Parathyroid adenoma (tissue), 2 donors: ENCODE measurements at regions not wholly inside any gene's neighbourhood (a gene's known extent, or its start where the extent isn't known, plus 50 kb on each side); places are given as distances from the start of the nearest gene placed in this dataset.

Experiments used
- H2AFZ ChIP-seq: fragments of 300-600 bp; sonication (generic); one replicate; pipeline ENCODE4 v1.7.0; 2017; ENCODE audit warnings: antibody characterized with exemption, mild to moderate bottlenecking
- H3K27ac ChIP-seq: fragments of 300-600 bp; sonication (generic); one replicate; pipeline ENCODE4 v1.7.0; 2017
- H3K27me3 ChIP-seq: fragments of 300-600 bp; sonication (generic); one replicate; pipeline ENCODE4 v1.7.0; 2017; ENCODE audit warnings: low read length; ENCODE audit not compliant: control insufficient read depth, insufficient read depth
- H3K36me3 ChIP-seq: fragments of 300-600 bp; sonication (generic); one replicate; pipeline ENCODE4 v1.7.0; 2017; ENCODE audit warnings: low read length; ENCODE audit not compliant: control insufficient read depth, insufficient read depth
- H3K4me1 ChIP-seq: fragments of 300-600 bp; sonication (generic); one replicate; pipeline ENCODE4 v1.7.0; 2017; ENCODE audit warnings: control low read depth
- H3K4me2 ChIP-seq: fragments of 300-600 bp; sonication (generic); one replicate; pipeline ENCODE4 v1.7.0; 2017; ENCODE audit warnings: low read length
- H3K4me3 ChIP-seq: fragments of 300-600 bp; sonication (generic); one replicate; pipeline ENCODE4 v1.7.0; 2017; ENCODE audit warnings: low read depth, low read length
- H3K79me2 ChIP-seq: fragments of 300-600 bp; sonication (generic); one replicate; pipeline ENCODE4 v1.7.0; 2017; ENCODE audit warnings: control low read depth
- H3K9ac ChIP-seq: fragments of 300-600 bp; sonication (generic); one replicate; pipeline ENCODE4 v1.7.0; 2017; ENCODE audit warnings: mild to moderate bottlenecking
- H3K9me3 ChIP-seq: fragments of 300-600 bp; sonication (generic); one replicate; pipeline ENCODE4 v1.7.0; 2017; ENCODE audit warnings: low read length; ENCODE audit not compliant: control insufficient read depth
- TF ChIP-seq, protein P1 (sequence below): fragments of 300-600 bp; sonication (generic); IDR thresholded peaks from one replicate; pipeline ENCODE4 v1.7.0; 2017; ENCODE audit warnings: antibody characterized with exemption, mild to moderate bottlenecking
- donor health status: primary hyperparathyroidism.

DNA sequence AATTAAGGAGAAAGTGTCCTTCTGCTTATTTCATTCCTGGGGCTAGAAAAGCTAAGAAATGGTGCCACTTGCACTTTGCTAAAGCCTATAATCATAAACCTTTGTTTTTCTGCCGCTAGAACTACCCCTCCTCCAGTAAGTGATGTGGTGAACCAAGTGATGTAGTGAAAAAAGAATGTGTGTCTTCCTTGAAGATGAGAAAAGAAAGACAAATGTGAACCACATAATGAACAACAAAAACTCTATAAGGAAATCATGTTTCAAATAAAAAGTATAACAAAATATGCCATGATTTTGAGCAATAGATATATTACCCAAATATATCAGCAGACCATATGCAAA lies 179.0 kb upstream of the SGCD start:
- Histone ChIP-seq H3K79me2 (peaks cover 3% of the 10 kb centered on the region), H3K4me2 (no peak overlapping the region), H3K36me3 (no peaks in the 10 kb centered on the region), H3K4me1 (peaks cover 8% of the 10 kb centered on the region), H3K27ac (no peak overlapping the region), H3K4me3 (no peak overlapping the region), H3K9ac (no peak overlapping the region), H2AFZ (no peak overlapping the region), H3K27me3 (no peaks in the 10 kb centered on the region), H3K9me3 (no peaks in the 10 kb centered on the region)
- TF ChIP-seq, protein P1, sequence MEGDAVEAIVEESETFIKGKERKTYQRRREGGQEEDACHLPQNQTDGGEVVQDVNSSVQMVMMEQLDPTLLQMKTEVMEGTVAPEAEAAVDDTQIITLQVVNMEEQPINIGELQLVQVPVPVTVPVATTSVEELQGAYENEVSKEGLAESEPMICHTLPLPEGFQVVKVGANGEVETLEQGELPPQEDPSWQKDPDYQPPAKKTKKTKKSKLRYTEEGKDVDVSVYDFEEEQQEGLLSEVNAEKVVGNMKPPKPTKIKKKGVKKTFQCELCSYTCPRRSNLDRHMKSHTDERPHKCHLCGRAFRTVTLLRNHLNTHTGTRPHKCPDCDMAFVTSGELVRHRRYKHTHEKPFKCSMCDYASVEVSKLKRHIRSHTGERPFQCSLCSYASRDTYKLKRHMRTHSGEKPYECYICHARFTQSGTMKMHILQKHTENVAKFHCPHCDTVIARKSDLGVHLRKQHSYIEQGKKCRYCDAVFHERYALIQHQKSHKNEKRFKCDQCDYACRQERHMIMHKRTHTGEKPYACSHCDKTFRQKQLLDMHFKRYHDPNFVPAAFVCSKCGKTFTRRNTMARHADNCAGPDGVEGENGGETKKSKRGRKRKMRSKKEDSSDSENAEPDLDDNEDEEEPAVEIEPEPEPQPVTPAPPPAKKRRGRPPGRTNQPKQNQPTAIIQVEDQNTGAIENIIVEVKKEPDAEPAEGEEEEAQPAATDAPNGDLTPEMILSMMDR, result no peak

DNA sequence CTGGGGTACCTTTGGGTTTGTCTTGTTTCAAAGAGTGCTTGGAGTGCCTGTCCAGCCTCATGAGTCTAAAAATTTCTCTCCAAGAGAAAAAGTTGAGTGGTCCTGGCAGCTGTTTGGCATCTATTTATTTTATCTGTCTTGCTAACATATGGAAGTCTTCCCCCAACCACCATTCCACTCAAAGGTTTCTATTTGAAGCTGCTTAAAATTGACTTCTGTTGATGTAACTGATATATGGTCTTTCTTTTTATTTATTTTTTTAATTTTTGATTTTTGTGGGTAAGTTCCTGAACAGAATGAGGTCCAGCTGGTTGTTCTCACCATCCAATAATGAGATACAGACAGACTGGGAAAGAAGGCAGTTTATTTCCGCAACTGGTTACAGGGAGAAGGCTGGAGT lies 178.7 kb upstream of the SGCD start:
- no peak overlapping the region for H2AFZ ChIP-seq
- H3K4me2 ChIP-seq, result no peak overlapping the region
- no peak overlapping the region for H3K27ac ChIP-seq
- no peak overlapping the region for H3K4me3 ChIP-seq
- no peaks in the 10 kb centered on the region for H3K27me3 ChIP-seq
- H3K4me1 ChIP-seq, result peaks cover 8% of the 10 kb centered on the region
- no peaks in the 10 kb centered on the region for H3K36me3 ChIP-seq
- peaks cover under 1% of the 10 kb centered on the region for H3K79me2 ChIP-seq
- no peaks in the 10 kb centered on the region for H3K9me3 ChIP-seq
- H3K9ac ChIP-seq, result no peak overlapping the region
- TF ChIP-seq, protein P1, result no peak

DNA sequence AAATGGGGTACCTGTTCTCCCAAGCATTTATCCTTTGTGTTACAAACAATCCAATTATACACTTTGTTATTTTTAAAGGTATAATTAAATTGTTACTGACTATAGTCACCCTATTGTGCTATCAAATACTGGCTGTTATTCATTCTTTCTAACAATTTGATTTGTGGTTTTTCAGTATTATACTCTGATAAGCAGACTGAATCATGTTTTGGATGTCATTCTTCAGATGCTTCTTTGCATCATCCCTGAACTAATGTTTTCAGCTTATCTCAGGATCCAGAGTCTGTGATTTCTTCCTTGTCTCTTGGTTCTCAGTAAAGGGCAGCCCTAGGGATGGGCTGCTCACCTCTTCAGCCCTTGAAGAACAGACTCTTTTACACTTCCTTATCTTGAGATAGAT lies 177.8 kb upstream of the SGCD start:
- no peaks in the 10 kb centered on the region for H3K36me3 ChIP-seq
- H3K4me3 ChIP-seq, result no peak overlapping the region
- H3K79me2 ChIP-seq, result no peaks in the 10 kb centered on the region
- TF ChIP-seq, protein P1, result no peak
- H3K27me3 ChIP-seq, result no peaks in the 10 kb centered on the region
- H3K4me1 ChIP-seq, result peaks cover 8% of the 10 kb centered on the region
- H3K4me2 ChIP-seq, result no peak overlapping the region
- H3K27ac ChIP-seq, result no peak overlapping the region
- H3K9me3 ChIP-seq, result no peaks in the 10 kb centered on the region
- no peak overlapping the region for H2AFZ ChIP-seq
- no peak overlapping the region for H3K9ac ChIP-seq

DNA sequence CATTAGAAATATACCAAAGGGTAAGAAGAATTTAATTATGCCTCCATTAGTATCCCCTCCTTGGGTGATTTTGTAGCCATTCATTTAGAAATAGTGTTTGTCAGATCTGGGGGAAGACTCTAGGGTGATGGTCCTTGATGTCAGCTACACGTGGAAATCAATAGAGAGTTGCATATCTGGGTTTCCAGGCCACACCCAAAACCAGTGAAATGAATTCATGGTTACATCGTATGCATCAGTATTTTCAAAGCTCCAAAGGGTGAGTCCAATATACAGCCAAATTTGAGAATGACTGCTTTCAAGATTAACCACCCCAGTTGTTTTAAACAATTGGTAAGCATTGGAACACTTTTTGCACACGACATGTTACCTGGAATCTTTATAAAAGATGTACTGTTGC lies 173.4 kb upstream of the SGCD start:
- Histone ChIP-seq H3K4me3 (no peak overlapping the region), H3K36me3 (no peaks in the 10 kb centered on the region)
- TF ChIP-seq, protein P1, result no peak

DNA sequence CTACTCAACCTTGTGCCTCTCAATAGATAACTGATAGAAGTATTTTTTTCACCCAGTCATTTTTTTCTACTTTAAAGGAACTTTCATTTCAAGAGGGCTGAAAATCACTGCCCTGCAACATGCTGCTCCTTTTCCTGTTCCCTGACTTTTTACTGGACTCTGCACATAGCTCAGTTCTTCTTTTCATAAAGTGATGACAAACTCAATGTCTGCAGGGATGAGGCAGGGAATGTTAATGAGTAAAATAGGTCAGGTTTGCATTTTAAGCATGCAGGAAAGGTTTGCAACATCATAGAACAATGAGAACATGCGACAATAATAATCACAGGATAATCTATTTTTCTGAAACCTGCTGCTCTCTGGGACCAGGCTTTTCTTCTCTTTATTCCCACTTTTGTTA lies 172.2 kb upstream of the SGCD start:
- peaks cover 5% of the 10 kb centered on the region for H3K79me2 ChIP-seq
- H3K4me3 ChIP-seq, result no peak overlapping the region
- H3K27me3 ChIP-seq, result no peaks in the 10 kb centered on the region
- H3K36me3 ChIP-seq, result no peaks in the 10 kb centered on the region
- no peak overlapping the region for H3K27ac ChIP-seq
- no peaks in the 10 kb centered on the region for H3K9me3 ChIP-seq
- TF ChIP-seq, protein P1, result no peak
- no peak overlapping the region for H3K4me2 ChIP-seq
- H3K9ac ChIP-seq, result no peak overlapping the region
- no peak overlapping the region for H2AFZ ChIP-seq
- no peaks in the 10 kb centered on the region for H3K4me1 ChIP-seq

More for the DNA sequence above, 173.4 kb upstream of the SGCD start:
- peaks cover 5% of the 10 kb centered on the region for H3K79me2 ChIP-seq
- no peak overlapping the region for H3K27ac ChIP-seq
- no peaks in the 10 kb centered on the region for H3K27me3 ChIP-seq
- no peaks in the 10 kb centered on the region for H3K9me3 ChIP-seq
- no peak overlapping the region for H2AFZ ChIP-seq
- H3K4me2 ChIP-seq, result no peak overlapping the region
- peaks cover 6% of the 10 kb centered on the region for H3K4me1 ChIP-seq
- no peak overlapping the region for H3K9ac ChIP-seq
